ENCODE measurements at regions not wholly inside any gene's neighbourhood (a gene's known extent, or its start where the extent isn't known, plus 50 kb on each side); places are given as distances from the start of the nearest gene placed in this dataset.
"Not testable (repeated sequence)": the region's sequence is repeated elsewhere in the genome, so short reads cannot be mapped to it uniquely, and the experiment has no call there.

DNA sequence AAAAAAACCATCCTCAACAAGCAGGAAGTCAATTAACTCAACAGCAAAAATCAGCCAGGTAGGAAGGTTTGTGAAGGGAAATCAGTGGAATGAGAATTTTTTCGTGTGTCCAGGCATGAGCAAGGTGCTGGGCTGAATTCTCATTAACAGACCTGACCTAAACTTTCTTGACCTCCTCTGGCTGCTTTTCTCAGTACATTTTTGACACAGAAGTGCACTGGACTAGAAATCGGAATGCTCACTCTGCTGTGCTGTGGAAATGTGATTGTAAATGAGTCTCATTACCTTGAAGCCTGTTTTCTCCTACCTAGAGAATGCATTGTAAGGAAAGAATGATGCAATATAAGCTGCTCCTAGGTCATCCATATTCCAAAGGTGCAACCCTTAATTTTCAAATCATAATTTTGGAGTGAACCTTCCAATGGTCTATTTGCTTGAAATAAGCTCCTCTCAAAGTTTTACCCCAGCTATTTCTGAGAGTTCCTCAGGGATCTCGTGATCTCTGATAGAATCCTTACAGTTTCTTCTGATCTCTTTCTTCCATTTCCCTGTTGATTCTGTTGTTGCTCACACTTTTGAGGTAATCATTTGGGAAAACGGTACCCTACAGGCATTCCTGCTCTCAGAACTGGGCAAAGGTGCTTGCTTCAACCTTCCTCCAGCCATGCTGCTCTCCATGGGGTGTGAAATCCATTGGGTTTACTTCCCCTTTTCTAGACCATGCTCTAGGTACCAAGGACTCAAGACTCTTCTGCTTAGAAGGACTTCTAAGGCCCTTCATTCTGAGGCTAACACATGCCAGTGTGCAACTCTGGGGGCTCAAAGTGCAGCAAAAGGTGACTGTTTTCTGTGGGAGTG, 104.9 kb upstream of the ITPRID2 start:
- 22 to 94% (median 85%) methylated on average over 1 to 3 of the region's 4 CpGs for WGBS, 10 experiments
- Histone ChIP-seq H3K27ac (no peak overlapping the region), H3K4me3 (no peak overlapping the region), H3K4me1 (replicated peaks in 1 of 2) (peaks cover 4% of the 10 kb centered on the region in 2 donors)
- no peak for ATAC-seq (replicated peaks in 6 of 8)
- in situ Hi-C loops (cut with MboI; ENCODE audit: low pct_unique_long_range_greater_than_20kb in 2 of 9, low sequenced_read_pairs in 9 of 9, unreplicated experiment in 9 of 9): no loop called here

DNA sequence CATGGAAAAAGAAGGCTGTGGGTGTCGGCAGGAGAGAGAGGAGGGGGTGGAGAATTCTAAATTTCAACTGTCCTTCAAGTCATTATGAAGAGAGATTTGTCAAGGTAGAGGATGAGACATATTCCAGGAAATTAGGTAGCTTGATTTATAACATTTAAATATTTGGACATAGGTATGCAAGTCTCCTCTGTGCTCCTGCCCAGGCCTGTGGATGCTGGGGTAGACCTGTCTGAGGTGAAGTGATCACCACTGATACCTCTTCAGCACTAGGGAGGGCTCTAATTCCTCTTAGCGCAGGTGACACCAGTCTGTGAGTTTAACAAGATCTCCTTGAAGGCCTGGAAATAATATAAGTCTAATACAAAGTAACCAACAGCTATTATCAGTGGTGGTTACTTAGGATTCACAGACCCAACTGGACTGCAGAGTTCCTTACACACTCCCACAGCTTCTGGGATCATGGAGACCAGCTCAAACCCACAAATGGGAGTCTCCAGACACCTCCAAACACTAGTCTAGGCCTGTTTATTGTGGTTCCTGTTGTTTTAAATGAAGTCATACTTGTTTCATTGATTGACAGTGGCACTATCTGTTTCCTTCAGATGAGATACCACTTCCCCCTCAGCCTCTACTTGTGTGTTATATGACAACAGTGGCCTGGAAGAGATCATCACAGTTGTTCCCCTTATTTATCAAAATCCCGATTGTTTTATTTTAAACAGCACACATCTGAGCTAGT, 104.1 kb upstream of the ITPRID2 start:
- WGBS, 10 experiments: 60 to 100% (median 93%) methylated on average over 1 to 2 of the region's 3 CpGs; no CpG with 5 or more reads in 1 of the 10 experiments
- Histone ChIP-seq H3K27ac (no peak overlapping the region), H3K4me1 (replicated peaks in 1 of 2) (peaks cover 4% of the 10 kb centered on the region in 2 donors), H3K4me3 (no peak overlapping the region)
- no peak for ATAC-seq (replicated peaks in 6 of 8)
- in situ Hi-C loops (cut with MboI; ENCODE audit: low pct_unique_long_range_greater_than_20kb in 2 of 9, low sequenced_read_pairs in 9 of 9, unreplicated experiment in 9 of 9): no loop called here

DNA sequence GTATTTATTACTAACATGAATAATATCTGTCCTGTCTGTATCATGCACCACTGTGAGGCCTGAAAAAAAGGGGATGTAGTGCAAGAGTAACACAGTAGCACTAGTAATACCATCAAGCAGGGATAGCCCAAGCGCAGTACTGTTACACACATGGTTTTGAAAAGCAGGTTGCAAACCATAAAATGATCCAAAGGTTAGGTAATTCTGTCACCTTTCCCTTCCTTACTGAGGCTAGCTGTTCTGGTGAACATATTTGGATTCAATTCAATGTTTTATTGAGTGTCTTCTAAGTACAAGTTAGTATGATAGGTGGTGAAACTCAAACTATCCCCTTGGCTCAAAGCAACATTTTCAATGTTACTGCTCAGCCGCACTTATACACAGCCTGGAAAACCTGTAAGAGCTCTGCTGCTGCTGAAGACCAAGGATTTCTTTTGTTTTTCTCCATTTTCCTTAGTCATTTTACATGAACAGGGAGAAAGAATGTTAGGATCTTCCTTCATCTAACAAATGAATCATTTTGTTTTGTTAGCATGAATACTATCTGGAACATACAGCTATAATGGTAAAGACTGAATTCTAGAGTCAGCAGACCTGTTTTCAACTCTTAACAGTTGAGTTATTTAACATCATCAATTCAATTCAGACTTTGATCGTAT, 102.5 kb upstream of the ITPRID2 start:
- no peak for ATAC-seq (replicated peaks in 6 of 8)
- Histone ChIP-seq H3K27ac (no peak overlapping the region), H3K4me3 (no peak overlapping the region), H3K4me1 (replicated peaks in 1 of 2) (peaks cover 4% of the 10 kb centered on the region in 2 donors)
- in situ Hi-C loops (cut with MboI; ENCODE audit: low pct_unique_long_range_greater_than_20kb in 2 of 9, low sequenced_read_pairs in 9 of 9, unreplicated experiment in 9 of 9): no loop called here
- WGBS, 10 experiments: 67 to 100% (median 95%) methylated on average over 1 to 3 of the region's 3 CpGs

DNA sequence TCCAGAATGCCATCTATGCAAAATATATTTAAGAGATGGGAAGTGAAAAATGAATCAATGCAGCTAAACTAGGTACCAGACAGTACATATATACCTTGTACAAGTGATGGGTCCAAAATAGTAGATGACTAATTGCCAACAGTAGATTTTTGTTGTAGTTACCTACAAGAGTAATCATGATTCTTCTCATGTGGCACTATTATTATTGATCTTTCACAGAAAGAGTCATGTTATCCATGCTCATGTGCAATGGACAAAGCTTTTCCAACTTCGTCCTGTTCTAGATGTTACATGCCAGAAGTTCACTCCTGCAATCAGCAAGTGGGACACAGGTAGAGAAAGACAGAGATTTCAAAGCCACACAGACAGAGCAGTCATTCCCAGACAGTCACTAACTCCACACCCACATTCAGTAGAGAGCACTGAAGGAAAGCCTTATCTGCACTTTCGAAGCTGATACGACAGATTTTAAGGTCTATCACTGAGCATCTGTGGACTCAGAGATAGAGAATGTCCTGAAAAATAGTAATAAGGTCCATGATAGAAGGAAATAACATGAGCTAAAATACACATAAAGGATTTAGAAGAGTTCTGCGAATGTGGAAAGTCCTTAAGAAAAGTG, 101.6 kb upstream of the ITPRID2 start:
- 70 to 100% (median 96%) methylated on average over 1 to 4 of the region's 4 CpGs; no CpG with 5 or more reads in 1 of the 10 experiments for WGBS, 10 experiments
- Histone ChIP-seq H3K4me3 (no peak overlapping the region), H3K27ac (no peak overlapping the region), H3K4me1 (replicated peaks in 1 of 2) (no peaks in the 10 kb centered on the region)
- ATAC-seq (replicated peaks in 6 of 8): no peak
- in situ Hi-C loops (cut with MboI; ENCODE audit: low pct_unique_long_range_greater_than_20kb in 2 of 9, low sequenced_read_pairs in 9 of 9, unreplicated experiment in 9 of 9): no loop called here

DNA sequence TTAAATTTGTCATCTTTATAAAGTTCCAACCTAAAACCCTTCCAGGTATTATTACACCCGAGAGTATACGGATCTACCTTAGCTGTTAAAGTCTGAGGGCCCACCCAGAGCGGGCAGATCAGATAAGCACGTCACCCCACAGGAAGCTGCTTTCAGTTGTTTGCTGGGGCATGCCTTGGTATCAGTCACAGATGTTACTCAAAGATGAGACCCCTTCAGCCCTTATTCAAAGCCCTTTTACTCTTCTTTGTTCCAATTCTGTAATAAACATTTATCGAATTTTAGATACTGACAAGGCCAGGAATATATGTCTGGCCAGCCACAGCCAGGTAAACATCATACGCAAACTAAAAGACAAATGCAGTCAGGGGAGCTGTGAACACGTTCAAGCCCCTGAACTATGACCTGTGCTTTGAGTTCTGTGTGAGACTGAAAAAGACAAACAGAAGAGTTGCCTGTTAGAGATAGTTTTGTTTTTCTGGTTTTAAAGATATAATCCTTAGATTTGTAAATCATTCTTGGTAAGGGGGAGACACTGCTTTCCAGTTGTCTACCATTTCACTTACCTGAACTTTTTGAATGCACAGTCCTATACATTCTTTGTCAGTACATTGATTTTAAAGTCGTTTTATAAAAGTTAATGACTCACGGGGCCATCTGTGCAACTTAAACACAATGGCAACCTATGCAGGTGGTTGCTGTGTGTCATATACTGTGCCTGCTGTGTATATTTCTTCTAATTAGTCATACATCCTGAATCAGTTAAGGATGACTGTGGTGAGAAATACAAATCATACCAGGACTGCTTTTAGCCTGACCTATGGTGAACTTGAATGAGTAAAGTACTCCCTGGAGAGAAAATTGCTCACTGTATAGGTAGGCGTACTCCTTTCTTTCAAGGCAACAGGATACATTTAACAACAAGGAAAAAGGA, 100.5 kb upstream of the ITPRID2 start:
- ATAC-seq (replicated peaks in 6 of 8): peak in 5 of 8 experiments; percentile 26 to 73 (median 52)
- in situ Hi-C loops (cut with MboI; ENCODE audit: low pct_unique_long_range_greater_than_20kb in 2 of 9, low sequenced_read_pairs in 9 of 9, unreplicated experiment in 9 of 9): no loop called here
- 20 to 100% (median 72%) methylated on average over 1 to 9 of the region's 10 CpGs for WGBS, 10 experiments
- H3K27ac ChIP-seq: no peak overlapping the region
- H3K4me1 ChIP-seq (replicated peaks in 1 of 2): no peaks in the 10 kb centered on the region
- H3K4me3 ChIP-seq: no peak overlapping the region

DNA sequence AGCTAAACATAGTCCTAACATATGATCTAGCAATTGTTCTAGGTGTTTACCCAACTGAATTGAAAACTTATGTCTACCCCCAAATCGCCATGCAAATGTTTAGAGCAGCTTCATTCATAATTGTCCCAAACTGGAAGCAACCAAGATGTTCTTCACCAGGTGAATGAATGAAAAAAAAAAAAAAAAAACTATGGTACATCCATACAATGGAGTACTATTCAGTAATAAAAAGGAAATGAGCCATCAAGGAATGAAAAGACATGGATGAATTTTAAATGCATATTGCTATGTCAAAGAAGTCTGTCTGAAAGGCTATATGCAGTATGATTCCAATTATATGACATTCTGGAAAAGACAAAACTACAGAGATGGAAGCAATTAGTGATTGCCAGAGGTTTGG, 98.6 kb upstream of the ITPRID2 start:
- 36 to 100% (median 86%) methylated on average over 1 of the region's 1 CpG; no CpG with 5 or more reads in 1 of the 10 experiments for WGBS, 10 experiments
- H3K4me1 ChIP-seq (replicated peaks in 1 of 2): no peaks in the 10 kb centered on the region
- no peak overlapping the region for H3K27ac ChIP-seq
- in situ Hi-C loops (cut with MboI; ENCODE audit: low pct_unique_long_range_greater_than_20kb in 2 of 9, low sequenced_read_pairs in 9 of 9, unreplicated experiment in 9 of 9): no loop called here
- no peak for ATAC-seq (replicated peaks in 6 of 8)
- H3K4me3 ChIP-seq: no peak overlapping the region

DNA sequence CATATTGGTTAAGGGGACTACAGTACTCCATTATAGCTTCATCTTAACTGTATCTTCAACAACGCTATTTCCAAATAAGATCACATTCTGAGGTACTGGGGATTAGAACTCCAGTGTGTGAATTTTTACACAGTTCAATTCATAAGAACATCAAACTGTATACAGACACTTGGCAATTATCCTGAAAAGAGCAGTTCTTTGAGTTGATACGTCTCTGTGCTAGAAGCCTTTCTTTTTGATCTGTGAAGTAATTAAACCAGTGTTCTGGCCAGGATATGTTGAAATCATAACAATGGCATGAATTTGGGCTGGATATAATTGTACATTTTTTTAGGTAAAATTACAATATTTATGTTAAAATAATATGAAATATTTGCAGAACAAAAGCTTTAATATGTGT, 93.5 kb upstream of the ITPRID2 start:
- Histone ChIP-seq H3K27ac (no peak overlapping the region), H3K4me1 (replicated peaks in 1 of 2) (no peaks in the 10 kb centered on the region), H3K4me3 (no peak overlapping the region)
- 17 to 100% (median 88%) methylated on average over 1 to 2 of the region's 2 CpGs; no CpG with 5 or more reads in 1 of the 10 experiments for WGBS, 10 experiments
- in situ Hi-C loops (cut with MboI; ENCODE audit: low pct_unique_long_range_greater_than_20kb in 2 of 9, low sequenced_read_pairs in 9 of 9, unreplicated experiment in 9 of 9): no loop called here
- no peak for ATAC-seq (replicated peaks in 6 of 8)

DNA sequence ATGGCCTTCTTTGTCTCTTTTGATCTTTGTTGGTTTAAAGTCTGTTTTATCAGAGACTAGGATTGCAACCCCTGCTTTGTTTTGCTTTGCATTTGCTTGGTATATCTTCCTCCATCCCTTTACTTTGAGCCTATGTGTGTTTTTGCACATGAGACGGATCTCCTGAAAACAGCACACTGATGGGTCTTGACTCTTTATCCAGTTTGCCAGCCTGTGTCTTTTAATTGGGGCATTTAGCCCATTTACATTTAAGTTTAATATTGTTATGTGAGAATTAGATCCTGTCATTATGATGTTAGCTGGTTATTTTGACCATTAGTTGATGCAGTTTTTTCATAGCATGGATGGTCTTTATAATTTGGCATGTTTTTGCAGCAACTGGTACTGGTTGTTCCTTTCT, 89.2 kb upstream of the ITPRID2 start:
- WGBS, 10 experiments: 50 to 100% (median 93%) methylated on average over 1 of the region's 1 CpG; no CpG with 5 or more reads in 6 of the 10 experiments
- in situ Hi-C loops (cut with MboI; ENCODE audit: low pct_unique_long_range_greater_than_20kb in 2 of 9, low sequenced_read_pairs in 9 of 9, unreplicated experiment in 9 of 9); ATAC-seq (replicated peaks in 6 of 8); H3K4me3 ChIP-seq; H3K4me1 ChIP-seq (replicated peaks in 1 of 2); H3K27ac ChIP-seq: not testable (repeated sequence)

DNA sequence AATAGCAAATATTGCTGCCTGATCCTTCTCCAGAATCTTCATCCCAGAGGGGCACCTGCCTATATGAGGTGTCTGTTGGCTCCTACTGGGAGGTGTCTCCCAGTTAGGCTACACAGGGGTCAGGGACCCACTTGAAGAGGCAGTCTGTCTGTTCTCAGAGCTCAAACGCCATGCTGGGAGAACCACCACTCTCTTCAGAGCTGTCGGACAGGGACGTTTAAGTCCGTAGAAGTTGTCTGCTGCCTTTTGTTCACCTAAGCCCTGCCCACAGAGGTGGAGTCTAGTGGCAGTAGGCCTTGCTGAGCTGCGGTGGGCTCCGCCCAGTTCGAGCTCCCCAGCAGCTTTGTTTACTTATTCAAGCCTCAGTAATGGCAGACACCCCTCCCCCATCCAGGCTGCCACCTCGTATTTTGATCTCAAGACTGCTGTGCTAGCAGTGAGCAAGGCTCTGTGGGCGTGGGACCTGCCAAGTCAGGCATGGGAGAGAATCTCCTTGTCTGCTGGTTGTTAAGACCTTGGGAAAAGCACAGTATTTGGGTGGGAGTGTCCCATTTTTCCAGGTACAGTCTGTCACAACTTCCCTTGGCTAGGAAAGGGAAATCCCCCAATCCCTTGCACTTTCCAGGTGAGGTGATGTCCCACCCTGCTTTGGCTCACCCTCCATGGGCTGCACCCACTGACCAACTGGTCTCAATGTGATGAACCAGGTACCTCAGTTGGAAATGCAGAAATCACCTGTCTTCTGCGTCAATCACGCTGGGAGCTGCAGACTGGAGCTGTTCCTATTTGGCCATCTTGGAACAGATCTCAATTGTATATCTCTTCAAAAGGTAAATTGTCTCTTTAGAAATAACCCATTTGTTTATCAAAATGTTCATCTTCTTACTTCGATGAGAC, 87.4 kb upstream of the ITPRID2 start:
- ATAC-seq (replicated peaks in 6 of 8): peak in 7 of 8 experiments; percentile 24 to 83 (median 54)
- WGBS, 10 experiments: 52 to 100% (median 98%) methylated on average over 1 to 7 of the region's 12 CpGs

DNA sequence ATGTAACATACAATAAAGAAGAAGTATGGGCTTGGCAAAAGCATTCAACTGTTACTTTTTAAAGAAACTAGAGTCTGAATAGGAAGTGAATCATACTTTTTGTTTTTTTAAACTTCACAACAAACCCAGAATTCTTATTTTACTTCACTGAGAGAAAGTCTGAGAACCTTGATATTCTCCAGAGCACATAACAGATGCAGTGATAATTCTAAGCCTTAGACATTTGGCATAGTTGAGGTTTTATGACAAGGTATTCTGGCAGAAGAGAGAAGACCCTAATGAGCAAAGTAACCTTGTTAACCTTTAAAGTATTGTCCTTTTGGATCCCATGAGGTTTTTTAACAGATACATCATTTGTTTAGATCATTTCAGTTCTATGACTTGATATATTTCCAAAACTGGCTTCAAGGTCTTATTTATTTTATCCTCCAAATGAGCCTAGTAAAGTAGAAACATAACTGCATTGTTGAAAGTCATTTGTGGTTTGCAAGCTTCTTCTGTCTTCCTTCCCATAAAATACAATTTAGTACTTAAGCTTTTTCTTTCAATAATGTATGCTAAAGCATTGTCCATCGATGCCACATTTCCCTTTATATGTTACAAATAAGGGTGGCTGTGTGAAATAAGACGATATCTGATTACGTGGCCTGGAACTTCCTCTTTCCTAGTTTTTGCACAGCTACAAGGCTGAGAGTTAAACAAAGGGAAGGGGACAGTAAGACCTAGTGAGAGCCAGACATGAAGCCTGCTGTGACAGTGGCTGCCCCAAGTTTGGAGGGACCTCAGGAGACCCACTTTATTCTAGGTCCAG, 86.1 kb upstream of the ITPRID2 start:
- no peak for ATAC-seq (replicated peaks in 6 of 8)
- Histone ChIP-seq H3K4me3 (no peak overlapping the region), H3K4me1 (replicated peaks in 1 of 2) (peaks cover 0 to 5% of the 10 kb centered on the region in 2 donors), H3K27ac (no peak overlapping the region)
- 10 to 100% (median 87%) methylated on average over 2 to 3 of the region's 3 CpGs for WGBS, 10 experiments
- in situ Hi-C loops (cut with MboI; ENCODE audit: low pct_unique_long_range_greater_than_20kb in 2 of 9, low sequenced_read_pairs in 9 of 9, unreplicated experiment in 9 of 9): no loop called here

More for the DNA sequence above, 87.4 kb upstream of the ITPRID2 start:
- H3K4me3 ChIP-seq; H3K4me1 ChIP-seq (replicated peaks in 1 of 2); H3K27ac ChIP-seq; in situ Hi-C loops (cut with MboI; ENCODE audit: low pct_unique_long_range_greater_than_20kb in 2 of 9, low sequenced_read_pairs in 9 of 9, unreplicated experiment in 9 of 9): not testable (repeated sequence)

DNA sequence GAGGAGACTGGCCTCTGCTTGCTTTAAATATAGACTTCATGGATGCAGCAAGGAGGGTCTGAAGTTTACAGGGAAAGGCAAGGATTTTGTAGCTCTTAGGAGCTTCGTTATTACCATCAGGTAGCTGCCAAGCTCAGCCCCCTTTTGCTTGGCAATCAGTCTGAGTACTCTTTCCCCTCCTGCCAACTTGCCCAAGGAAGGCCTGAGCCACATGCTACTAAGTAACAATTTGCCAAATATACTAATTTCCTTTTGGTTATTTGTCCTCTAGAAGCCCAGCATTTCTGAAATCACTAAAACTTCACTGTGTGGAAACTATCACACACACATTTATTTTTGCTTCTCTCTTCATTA, 85.5 kb upstream of the ITPRID2 start:
- in situ Hi-C loops (cut with MboI; ENCODE audit: low pct_unique_long_range_greater_than_20kb in 2 of 9, low sequenced_read_pairs in 9 of 9, unreplicated experiment in 9 of 9): no loop called here
- WGBS, 10 experiments: 0 to 70% (median 50%) methylated on average over 1 of the region's 1 CpG; no CpG with 5 or more reads in 5 of the 10 experiments
- ATAC-seq (replicated peaks in 6 of 8): no peak
- H3K27ac ChIP-seq: no peak overlapping the region
- H3K4me3 ChIP-seq: no peak overlapping the region
- H3K4me1 ChIP-seq (replicated peaks in 1 of 2): peaks cover 3 to 6% of the 10 kb centered on the region in 2 donors

Data from motor neuron (in vitro differentiated cells).